ENCODE measurements at regions not wholly inside any gene's neighbourhood (a gene's known extent, or its start where the extent isn't known, plus 50 kb on each side); places are given as distances from the start of the nearest gene placed in this dataset.
"Not testable (repeated sequence)": the region's sequence is repeated elsewhere in the genome, so short reads cannot be mapped to it uniquely, and the experiment has no call there.

GRCh38 chr18:52244658-52245057 is 95.3 kb upstream of the DCC start:
- no peaks in the 10 kb centered on the region for H3K27me3 Mint-ChIP-seq
- POLR2A ChIA-PET, result no interaction called here
- no peak overlapping the region for H3K27ac Mint-ChIP-seq
- H3K9me3 Mint-ChIP-seq, result peaks cover 4% of the 10 kb centered on the region
- H3K36me3 Mint-ChIP-seq (ENCODE audit: low read depth), result no peaks in the 10 kb centered on the region
- H3K4me3 Mint-ChIP-seq, result no peak overlapping the region
- DNase-seq, result no peak
- H3K4me1 Mint-ChIP-seq, result no peaks in the 10 kb centered on the region
- CTCF ChIA-PET, result no interaction called here

- Mint-ChIP-seq H3K4me3 (no peak overlapping the region), H3K27ac (no peak overlapping the region), H3K27me3 (no peaks in the 10 kb centered on the region), H3K36me3 (ENCODE audit: low read depth) (no peaks in the 10 kb centered on the region), H3K9me3 (peaks cover 3% of the 10 kb centered on the region), H3K4me1 (no peaks in the 10 kb centered on the region)
- DNase-seq, result no peak
- ChIA-PET CTCF (no interaction called here), POLR2A (no interaction called here)
Measured at GRCh38 chr18:52254367-52254766, 85.6 kb upstream of the DCC start.

- POLR2A ChIA-PET; H3K36me3 Mint-ChIP-seq (ENCODE audit: low read depth); H3K4me3 Mint-ChIP-seq; H3K27ac Mint-ChIP-seq; H3K9me3 Mint-ChIP-seq; H3K27me3 Mint-ChIP-seq; DNase-seq; H3K4me1 Mint-ChIP-seq; CTCF ChIA-PET: not testable (repeated sequence)
Measured at GRCh38 chr18:52257417-52257816, 82.6 kb upstream of the DCC start.

GRCh38 chr18:52275817-52276216 is 64.2 kb upstream of the DCC start:
- no peak for DNase-seq
- H3K4me1 Mint-ChIP-seq, result no peaks in the 10 kb centered on the region
- no peaks in the 10 kb centered on the region for H3K36me3 Mint-ChIP-seq (ENCODE audit: low read depth)
- peaks cover 2% of the 10 kb centered on the region for H3K9me3 Mint-ChIP-seq
- POLR2A ChIA-PET, result no interaction called here
- no peak overlapping the region for H3K27ac Mint-ChIP-seq
- no peak overlapping the region for H3K4me3 Mint-ChIP-seq
- CTCF ChIA-PET, result no interaction called here
- H3K27me3 Mint-ChIP-seq, result no peaks in the 10 kb centered on the region

- ChIA-PET CTCF (no interaction called here), POLR2A (no interaction called here)
- no peaks in the 10 kb centered on the region for H3K36me3 Mint-ChIP-seq (ENCODE audit: low read depth)
- DNase-seq, result no peak
- H3K9me3 Mint-ChIP-seq, result peaks cover 2% of the 10 kb centered on the region
- no peaks in the 10 kb centered on the region for H3K4me1 Mint-ChIP-seq
- H3K27me3 Mint-ChIP-seq, result no peaks in the 10 kb centered on the region
- H3K4me3 Mint-ChIP-seq, result no peak overlapping the region
- H3K27ac Mint-ChIP-seq, result no peak overlapping the region
Measured at GRCh38 chr18:52277785-52278184, 62.2 kb upstream of the DCC start.

- H3K27me3 Mint-ChIP-seq, result no peaks in the 10 kb centered on the region
- no peak overlapping the region for H3K4me3 Mint-ChIP-seq
- no peak overlapping the region for H3K27ac Mint-ChIP-seq
- ChIA-PET POLR2A (no interaction called here), CTCF (no interaction called here)
- no peaks in the 10 kb centered on the region for H3K4me1 Mint-ChIP-seq
- H3K36me3 Mint-ChIP-seq (ENCODE audit: low read depth), result no peaks in the 10 kb centered on the region
- no peak for DNase-seq
- H3K9me3 Mint-ChIP-seq, result peaks cover 2% of the 10 kb centered on the region
Measured at GRCh38 chr18:52278191-52278590, 61.8 kb upstream of the DCC start.

GRCh38 chr18:52280702-52281101 is 59.3 kb upstream of the DCC start:
- H3K4me3 Mint-ChIP-seq, result no peak overlapping the region
- no peaks in the 10 kb centered on the region for H3K36me3 Mint-ChIP-seq (ENCODE audit: low read depth)
- ChIA-PET POLR2A (no interaction called here), CTCF (no interaction called here)
- no peak for DNase-seq
- no peaks in the 10 kb centered on the region for H3K4me1 Mint-ChIP-seq
- H3K27me3 Mint-ChIP-seq, result no peaks in the 10 kb centered on the region
- H3K27ac Mint-ChIP-seq, result no peak overlapping the region
- H3K9me3 Mint-ChIP-seq, result peaks cover 2% of the 10 kb centered on the region

- Mint-ChIP-seq H3K27ac (no peak overlapping the region), H3K36me3 (ENCODE audit: low read depth) (no peaks in the 10 kb centered on the region), H3K9me3 (peaks cover 2% of the 10 kb centered on the region), H3K27me3 (no peaks in the 10 kb centered on the region), H3K4me3 (no peak overlapping the region), H3K4me1 (no peaks in the 10 kb centered on the region)
- CTCF ChIA-PET, result no interaction called here
- POLR2A ChIA-PET, result no interaction called here
- no peak for DNase-seq
Measured at GRCh38 chr18:52283927-52284326, 56.1 kb upstream of the DCC start.

GRCh38 chr18:52286675-52287074 is 53.3 kb upstream of the DCC start:
- Mint-ChIP-seq H3K27me3 (no peaks in the 10 kb centered on the region), H3K4me1 (no peaks in the 10 kb centered on the region), H3K4me3 (no peak overlapping the region), H3K27ac (no peak overlapping the region), H3K36me3 (ENCODE audit: low read depth) (no peaks in the 10 kb centered on the region), H3K9me3 (no peaks in the 10 kb centered on the region)
- DNase-seq, result no peak
- ChIA-PET POLR2A (no interaction called here), CTCF (no interaction called here)

GRCh38 chr18:52287151-52287550 is 52.8 kb upstream of the DCC start:
- Mint-ChIP-seq H3K27me3 (no peaks in the 10 kb centered on the region), H3K4me1 (no peaks in the 10 kb centered on the region), H3K4me3 (no peak overlapping the region), H3K9me3 (no peaks in the 10 kb centered on the region), H3K27ac (no peak overlapping the region), H3K36me3 (ENCODE audit: low read depth) (no peaks in the 10 kb centered on the region)
- no peak for DNase-seq
- POLR2A ChIA-PET, result no interaction called here
- CTCF ChIA-PET, result no interaction called here

GRCh38 chr18:52288403-52289004 is 51.5 kb upstream of the DCC start:
- ChIA-PET CTCF (interaction anchor here (0.6 to 1.1 kb wide), 2 partner anchors 620 to 667 kb away, joined by 3 read pairs; no protein-coding TSS in a partner anchor), POLR2A (no interaction called here)
- Mint-ChIP-seq H3K4me1 (no peaks in the 10 kb centered on the region), H3K27me3 (no peaks in the 10 kb centered on the region), H3K36me3 (ENCODE audit: low read depth) (no peaks in the 10 kb centered on the region), H3K27ac (no peak overlapping the region), H3K9me3 (no peaks in the 10 kb centered on the region), H3K4me3 (no peak overlapping the region)
- DNase-seq, result no peak

DNA sequence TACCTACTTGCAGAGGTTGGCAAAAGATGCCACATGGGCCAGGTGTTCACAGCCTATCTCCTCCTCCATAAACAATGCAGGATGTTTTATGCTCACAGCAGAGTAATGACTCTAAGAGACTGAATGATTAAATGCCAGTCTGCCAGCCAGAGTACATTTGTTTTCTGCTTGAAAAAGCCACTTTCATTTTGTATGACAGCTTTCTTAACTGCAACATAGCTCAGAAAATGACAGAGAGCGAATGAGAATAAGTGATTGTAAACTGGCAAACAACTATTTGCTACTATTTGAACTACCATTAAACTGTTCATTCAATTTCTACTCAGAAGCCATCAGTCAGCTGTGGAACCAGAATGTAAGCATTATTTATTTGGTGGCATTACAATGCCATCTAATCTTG is 50.6 kb upstream of the DCC start:
- H3K4me3 Mint-ChIP-seq, result no peak overlapping the region

More for the DNA sequence above, 50.6 kb upstream of the DCC start:
- no peaks in the 10 kb centered on the region for H3K36me3 Mint-ChIP-seq (ENCODE audit: low read depth)
- H3K9me3 Mint-ChIP-seq, result no peaks in the 10 kb centered on the region
- DNase-seq, result no peak
- CTCF ChIA-PET, result no interaction called here
- H3K4me1 Mint-ChIP-seq, result no peaks in the 10 kb centered on the region
- POLR2A ChIA-PET, result no interaction called here
- H3K27ac Mint-ChIP-seq, result no peak overlapping the region
- no peaks in the 10 kb centered on the region for H3K27me3 Mint-ChIP-seq

All from activated CD4-positive, alpha-beta memory T cell treated with anti-CD3 and anti-CD28 coated beads, Interleukin-2, amount 10 ng/mL, durations not matched to agents 7 days and 5 days (primary cell).